ENCODE measurements at regions not wholly inside any gene's neighbourhood (a gene's known extent, or its start where the extent isn't known, plus 50 kb on each side); places are given as distances from the start of the nearest gene placed in this dataset.
A peak's percentile ranks its signal among the peaks of the same experiment; 100 is the strongest.

DNA sequence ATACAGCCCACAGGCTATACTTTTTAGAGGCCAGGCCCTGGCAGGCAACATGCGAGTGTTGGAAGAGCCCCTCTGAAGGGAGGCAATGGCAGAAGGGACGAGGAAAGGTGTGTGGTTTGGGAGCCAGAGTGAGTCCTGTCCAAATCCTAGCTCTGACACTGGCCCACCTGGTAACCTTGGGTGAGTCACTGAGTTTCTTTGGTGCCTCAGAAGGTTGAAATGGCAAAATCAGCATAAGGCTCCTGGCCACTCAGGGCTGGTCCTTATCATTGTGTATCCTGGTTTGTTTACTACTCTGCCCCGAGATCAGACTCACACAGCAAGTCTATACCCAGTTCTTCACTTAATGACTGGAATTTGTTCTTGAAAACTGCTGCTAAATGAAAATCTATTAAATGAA, 71.4 kb upstream of the TLE3 start:
- TF ChIP-seq, protein P1, sequence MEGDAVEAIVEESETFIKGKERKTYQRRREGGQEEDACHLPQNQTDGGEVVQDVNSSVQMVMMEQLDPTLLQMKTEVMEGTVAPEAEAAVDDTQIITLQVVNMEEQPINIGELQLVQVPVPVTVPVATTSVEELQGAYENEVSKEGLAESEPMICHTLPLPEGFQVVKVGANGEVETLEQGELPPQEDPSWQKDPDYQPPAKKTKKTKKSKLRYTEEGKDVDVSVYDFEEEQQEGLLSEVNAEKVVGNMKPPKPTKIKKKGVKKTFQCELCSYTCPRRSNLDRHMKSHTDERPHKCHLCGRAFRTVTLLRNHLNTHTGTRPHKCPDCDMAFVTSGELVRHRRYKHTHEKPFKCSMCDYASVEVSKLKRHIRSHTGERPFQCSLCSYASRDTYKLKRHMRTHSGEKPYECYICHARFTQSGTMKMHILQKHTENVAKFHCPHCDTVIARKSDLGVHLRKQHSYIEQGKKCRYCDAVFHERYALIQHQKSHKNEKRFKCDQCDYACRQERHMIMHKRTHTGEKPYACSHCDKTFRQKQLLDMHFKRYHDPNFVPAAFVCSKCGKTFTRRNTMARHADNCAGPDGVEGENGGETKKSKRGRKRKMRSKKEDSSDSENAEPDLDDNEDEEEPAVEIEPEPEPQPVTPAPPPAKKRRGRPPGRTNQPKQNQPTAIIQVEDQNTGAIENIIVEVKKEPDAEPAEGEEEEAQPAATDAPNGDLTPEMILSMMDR (IDR thresholded peaks at IDR 0.05), result no peak
- ATAC-seq (ENCODE audit: low FRiP score) (no peak), DNase-seq (ENCODE audit: low spot score) (no peak)

DNA sequence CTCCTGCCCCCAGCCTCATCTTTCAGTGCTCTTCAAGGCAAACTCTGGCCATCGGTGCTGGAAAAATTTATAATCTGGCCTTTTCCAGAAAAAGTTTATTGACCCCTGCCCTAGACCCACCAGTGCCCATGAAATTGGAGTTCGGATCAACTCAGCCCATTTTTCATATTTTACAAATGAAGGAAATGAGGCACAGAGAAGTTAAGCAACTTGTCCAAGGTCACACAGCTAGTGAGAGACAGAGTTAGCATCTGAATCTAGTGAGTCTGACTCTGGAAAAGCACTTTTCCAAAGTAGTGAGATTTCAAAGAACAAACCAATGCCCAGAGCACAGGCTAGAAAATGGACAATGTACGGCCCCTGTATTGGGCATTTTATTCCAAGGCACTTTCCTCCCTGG, 69.4 kb upstream of the TLE3 start:
- DNase-seq (ENCODE audit: low spot score) (no peak), ATAC-seq (ENCODE audit: low FRiP score) (no peak)
- TF ChIP-seq, protein P1 (IDR thresholded peaks at IDR 0.05), result no peak

DNA sequence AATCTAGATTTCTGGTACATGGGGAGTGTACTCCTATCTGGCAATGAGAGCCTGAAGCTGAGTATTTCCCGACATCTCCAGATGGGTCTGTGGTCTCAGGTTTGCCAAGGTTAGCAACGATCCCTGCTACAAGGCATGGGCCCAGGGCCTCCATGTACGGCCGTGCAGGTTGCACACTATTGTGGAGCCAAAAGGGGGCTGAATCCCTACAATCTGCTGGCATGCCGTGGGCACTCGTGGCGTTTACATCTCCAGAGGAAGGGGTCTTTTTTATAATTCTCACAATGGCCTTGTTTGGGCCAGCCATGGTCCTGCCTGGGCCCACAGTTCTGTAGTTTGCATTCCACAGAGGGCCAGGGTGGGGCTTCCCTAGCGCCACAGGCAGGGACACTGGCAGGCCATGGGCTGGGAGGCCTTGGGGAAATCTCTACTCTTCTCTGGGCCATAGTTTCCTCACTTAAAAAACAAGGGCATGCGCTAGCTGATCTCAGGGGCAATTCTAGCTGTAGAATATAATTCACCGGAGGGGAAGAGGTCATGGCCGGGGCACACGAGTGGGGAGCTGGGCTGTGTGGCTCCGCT, 68.9 kb upstream of the TLE3 start:
- TF ChIP-seq, protein P1 (IDR thresholded peaks at IDR 0.05), result no peak
- DNase-seq (ENCODE audit: low spot score) (no peak), ATAC-seq (ENCODE audit: low FRiP score) (no peak)

DNA sequence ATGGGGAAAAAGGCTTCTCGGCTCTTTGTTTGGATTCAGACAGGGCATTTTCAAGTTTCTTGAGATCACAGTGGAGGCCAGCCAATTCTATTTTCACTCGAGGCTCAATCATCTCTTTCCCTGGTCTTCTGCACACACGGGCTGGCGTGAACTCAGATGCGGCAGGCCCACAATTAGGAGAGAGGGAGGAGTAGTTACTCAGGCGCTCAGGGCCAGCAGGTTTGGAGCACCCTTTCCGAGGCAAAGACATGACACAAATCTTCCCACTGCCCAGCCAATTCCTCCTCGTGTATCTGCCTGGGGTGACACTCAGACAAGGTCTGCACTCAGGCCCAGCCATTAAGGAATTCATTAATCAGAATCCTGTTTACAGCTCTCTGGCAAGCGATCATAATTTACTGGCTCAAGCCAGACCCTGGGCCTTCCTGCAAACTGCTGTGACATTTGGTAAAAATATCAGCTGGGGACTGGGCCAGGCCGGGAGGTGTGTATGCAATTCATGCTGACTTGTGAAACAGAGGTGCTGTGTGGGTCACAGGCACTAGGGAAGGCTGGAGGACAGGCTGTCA, 68.1 kb upstream of the TLE3 start:
- DNase-seq (ENCODE audit: low spot score) (no peak), ATAC-seq (ENCODE audit: low FRiP score) (peak; percentile 8)
- TF ChIP-seq, protein P1 (IDR thresholded peaks at IDR 0.05), result no peak

DNA sequence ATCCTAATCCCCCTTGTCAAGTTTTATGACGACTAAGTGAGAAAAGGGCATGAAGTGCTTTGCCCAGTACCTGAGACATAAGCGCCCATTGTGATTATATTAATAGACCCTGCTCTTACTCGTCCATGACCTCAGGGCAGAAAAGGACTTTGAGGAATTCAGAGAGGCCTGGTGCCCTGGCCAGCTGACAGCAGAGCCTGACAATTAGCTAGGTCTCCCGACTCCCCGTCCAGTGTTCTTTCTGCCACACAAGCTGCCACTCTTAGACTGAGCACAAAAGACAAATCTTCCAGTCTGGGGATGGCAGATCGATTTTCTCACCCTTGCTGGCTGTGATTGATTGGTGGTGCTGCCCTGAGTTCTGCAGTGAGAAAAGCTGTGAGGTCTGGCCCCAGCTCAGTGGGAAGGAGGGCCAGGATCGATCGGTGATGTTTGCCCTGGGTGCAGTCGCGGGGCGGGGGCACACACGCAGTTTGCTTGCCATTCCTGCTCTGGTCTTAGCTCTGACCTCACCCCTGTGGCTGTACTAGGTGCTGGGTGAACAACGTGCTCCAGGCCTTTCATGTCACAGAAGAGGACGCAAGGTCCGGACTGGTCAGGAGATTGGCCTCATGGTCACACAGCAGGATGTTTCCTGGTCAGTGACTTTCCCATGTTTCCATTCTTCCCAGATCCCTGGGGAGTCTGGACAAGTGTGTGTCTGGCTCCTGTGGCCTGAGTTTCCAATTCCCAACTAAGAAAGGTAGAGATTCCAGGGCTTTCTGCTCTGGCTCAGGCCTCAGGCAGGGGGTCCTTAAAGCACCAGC, 67.4 kb upstream of the TLE3 start:
- no peak for DNase-seq (ENCODE audit: low spot score)
- TF ChIP-seq, protein P1 (IDR thresholded peaks at IDR 0.05), result no peak
- ATAC-seq (ENCODE audit: low FRiP score), result peak; percentile 25

DNA sequence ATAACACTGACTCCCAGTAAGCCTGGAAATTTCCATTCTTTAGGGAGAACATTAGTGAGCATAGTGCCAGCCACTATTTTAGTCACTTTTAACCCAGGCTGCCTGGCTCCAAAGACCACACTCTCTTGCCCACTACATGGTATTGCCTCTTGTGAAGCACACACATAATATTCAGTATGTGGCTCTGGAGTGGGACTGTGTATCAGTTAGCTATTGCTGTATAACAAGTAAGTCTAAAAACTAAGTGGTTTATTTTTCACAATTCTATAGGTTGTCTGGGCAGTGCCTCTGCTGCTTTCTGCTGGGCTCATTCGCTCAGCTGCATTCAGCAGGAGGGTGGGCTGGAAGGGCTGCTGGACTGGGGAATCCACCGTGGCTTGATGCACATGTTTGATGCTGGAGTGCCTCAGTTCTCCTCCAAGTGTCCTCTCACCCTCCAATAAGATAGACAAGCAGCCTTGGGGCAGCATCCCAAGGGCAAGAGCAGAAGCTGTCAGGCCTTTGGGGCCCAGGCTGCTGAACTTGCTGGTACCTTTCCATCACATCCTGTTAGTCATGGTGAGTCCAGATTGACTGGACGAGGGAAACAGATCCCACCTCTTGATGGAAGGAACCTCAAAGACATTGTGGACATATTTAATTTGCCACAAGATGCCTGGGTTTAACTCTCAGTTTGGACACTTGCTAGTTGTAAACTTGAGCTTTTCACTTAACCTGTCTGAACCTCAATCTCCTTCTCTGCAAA, 66.6 kb upstream of the TLE3 start:
- ATAC-seq (ENCODE audit: low FRiP score) (no peak), DNase-seq (ENCODE audit: low spot score) (no peak)

More for the DNA sequence above, 66.6 kb upstream of the TLE3 start:
- TF ChIP-seq, protein P1 (IDR thresholded peaks at IDR 0.05), result no peak
